PC-3 (cell line): ENCODE measurements at regions not wholly inside any gene's neighbourhood (a gene's known extent, or its start where the extent isn't known, plus 50 kb on each side); places are given as distances from the start of the nearest gene placed in this dataset.

ENCODE experiments used
- ATAC-seq: fragments of 200-7000 bp; cut with Tn5 transposase; 2 replicates; pipeline ENCODE4 v1.9.1; 2020; ENCODE audit warnings: mild to moderate bottlenecking, moderate library complexity
- BruUV-seq: library from RNA; stranded (reverse); fragments of 400-500 nt; replicated peaks from 2 replicates; lab custom pipeline; 2021; lab: Mats Ljungman, UMichigan
- CTCF ChIA-PET: fragments of 300-600 bp; sonication (Branson Sonifier 250); formaldehyde crosslinking; loops from one replicate; lab custom pipeline; 2022; ENCODE audit warnings: antibody characterized with exemption; lab: Charles Lee
- POLR2A ChIA-PET: fragments of 300-600 bp; sonication (Branson Sonifier 250); formaldehyde crosslinking; loops from one replicate; lab custom pipeline; 2022; ENCODE audit warnings: antibody characterized with exemption; ENCODE audit not compliant: unreplicated experiment; lab: Charles Lee
- DNase-seq: peaks from one replicate; pipeline ENCODE4 v3.0.0-alpha.2; 2015
- H2AFZ ChIP-seq: fragments of 300-600 bp; sonication (generic); 2 replicates; pipeline ENCODE4 v1.6.0; 2016; ENCODE audit warnings: antibody characterized with exemption, low read length
- H3F3A ChIP-seq: fragments of 300-600 bp; sonication (generic); one replicate; pipeline ENCODE4 v1.6.0; 2017; ENCODE audit warnings: antibody characterized with exemption, low read length, control low read depth, mild to moderate bottlenecking; ENCODE audit not compliant: unreplicated experiment
- H3K27ac ChIP-seq: fragments of 300-600 bp; sonication (generic); 2 replicates; pipeline ENCODE4 v1.5.1; 2016; ENCODE audit warnings: mild to moderate bottlenecking, low read length
- H3K27me3 ChIP-seq: fragments of 300-600 bp; sonication (generic); 2 replicates; pipeline ENCODE4 v1.6.1; 2016; ENCODE audit warnings: low read length, mixed read lengths
- H3K36me3 ChIP-seq: fragments of 300-600 bp; sonication (generic); 2 replicates; pipeline ENCODE4 v1.6.1; 2016; ENCODE audit warnings: low read depth, mixed run types, low read length, mixed read lengths
- H3K4me1 ChIP-seq: fragments of 300-600 bp; sonication (generic); 2 replicates; pipeline ENCODE4 v1.5.1; 2016; ENCODE audit warnings: low read length; ENCODE audit not compliant: insufficient read depth
- H3K4me2 ChIP-seq: fragments of 300-600 bp; sonication (generic); 2 replicates; pipeline ENCODE4 v1.6.0; 2016; ENCODE audit warnings: low read length
- H3K4me3 ChIP-seq: fragments of 300-600 bp; sonication (generic); 2 replicates; pipeline ENCODE4 v1.5.1; 2016; ENCODE audit warnings: mild to moderate bottlenecking, low read length, mixed read lengths
- H3K79me2 ChIP-seq: fragments of 300-600 bp; sonication (generic); 2 replicates; pipeline ENCODE4 v1.6.1; 2017; ENCODE audit warnings: low read length, mixed read lengths
- H3K9ac ChIP-seq: fragments of 300-600 bp; sonication (generic); 2 replicates; pipeline ENCODE4 v1.6.0; 2016; ENCODE audit warnings: mild to moderate bottlenecking, low read length
- H3K9me2 ChIP-seq: fragments of 300-600 bp; sonication (generic); replicated peaks from 2 replicates; pipeline ENCODE4 v1.6.1; 2016; ENCODE audit warnings: mixed run types, low read length, mixed read lengths
- H3K9me3 ChIP-seq: fragments of 300-600 bp; sonication (generic); 2 replicates; pipeline ENCODE4 v1.6.1; 2016; ENCODE audit warnings: low read length, mixed read lengths
- H4K20me1 ChIP-seq: fragments of 300-600 bp; sonication (generic); 2 replicates; pipeline ENCODE4 v1.6.1; 2016; ENCODE audit warnings: low read length, mixed read lengths
- CTCF ChIP-seq: fragments of 300-600 bp; sonication (generic); conservative IDR thresholded peaks from 2 replicates; pipeline ENCODE4 v1.5.1; 2017; ENCODE audit warnings: antibody characterized with exemption, low read depth, mild to moderate bottlenecking, low read length
- EZH2 ChIP-seq: fragments of 300-600 bp; sonication (generic); IDR thresholded peaks from one replicate; pipeline ENCODE4 v1.6.1; 2017; ENCODE audit warnings: antibody characterized with exemption, mild to moderate bottlenecking, low read length; ENCODE audit not compliant: unreplicated experiment
- EZH2phosphoT487 ChIP-seq: fragments of 300-600 bp; sonication (generic); IDR thresholded peaks from 2 replicates; pipeline ENCODE4 v1.6.1; 2018; ENCODE audit warnings: mild to moderate bottlenecking, antibody characterized with exemption, low read length, borderline replicate concordance
- intact Hi-C: fragments of 100-400 bp; cut with micrococcal nuclease; formaldehyde crosslinking; loops from 2 replicates; pipeline ENCODE4 v1.9.0; 2023

- H3K9me2 ChIP-seq, result no peaks in the 10 kb centered on the region
- no peak for TF ChIP-seq EZH2phosphoT487
- no peak for TF ChIP-seq EZH2
- no peak for TF ChIP-seq CTCF
- H3K27me3 ChIP-seq, result no peaks in the 10 kb centered on the region
- H3K27ac ChIP-seq, result no peak overlapping the region
- no peak overlapping the region for H3K4me3 ChIP-seq
- H3K9ac ChIP-seq, result no peak overlapping the region
- no peaks in the 10 kb centered on the region for H3K4me1 ChIP-seq
- H3K9me3 ChIP-seq, result no peaks in the 10 kb centered on the region
- ATAC-seq (no peak), DNase-seq (no peak)
- BruUV-seq, result no TSS peak
- H3F3A ChIP-seq, result no peaks in the 10 kb centered on the region
- no peaks in the 10 kb centered on the region for H3K79me2 ChIP-seq
- ChIA-PET CTCF (no interaction called here), POLR2A (no interaction called here)
- H3K36me3 ChIP-seq, result no peaks in the 10 kb centered on the region
- intact Hi-C loops, result no loop called here
- no peak overlapping the region for H3K4me2 ChIP-seq
- H2AFZ ChIP-seq, result no peak overlapping the region
- H4K20me1 ChIP-seq, result no peaks in the 10 kb centered on the region
These were observed 121.0 kb upstream of the SPACA1 start for GRCh38 chr6:87926687-87927086.

- intact Hi-C loops, result no loop called here
- Histone ChIP-seq H3K79me2 (no peaks in the 10 kb centered on the region), H3K9me3 (no peaks in the 10 kb centered on the region), H4K20me1 (no peaks in the 10 kb centered on the region), H3K9me2 (no peaks in the 10 kb centered on the region), H3F3A (no peaks in the 10 kb centered on the region), H3K4me1 (no peaks in the 10 kb centered on the region), H2AFZ (no peak overlapping the region), H3K36me3 (no peaks in the 10 kb centered on the region), H3K4me2 (no peak overlapping the region), H3K9ac (no peak overlapping the region), H3K4me3 (no peak overlapping the region), H3K27ac (no peak overlapping the region), H3K27me3 (no peaks in the 10 kb centered on the region)
- DNase-seq (no peak), ATAC-seq (no peak)
- CTCF ChIA-PET, result no interaction called here
- POLR2A ChIA-PET, result no interaction called here
- TF ChIP-seq EZH2phosphoT487 (no peak), CTCF (no peak), EZH2 (no peak)
- no TSS peak for BruUV-seq
These were observed 121.6 kb upstream of the SPACA1 start for GRCh38 chr6:87926072-87926471.

DNA sequence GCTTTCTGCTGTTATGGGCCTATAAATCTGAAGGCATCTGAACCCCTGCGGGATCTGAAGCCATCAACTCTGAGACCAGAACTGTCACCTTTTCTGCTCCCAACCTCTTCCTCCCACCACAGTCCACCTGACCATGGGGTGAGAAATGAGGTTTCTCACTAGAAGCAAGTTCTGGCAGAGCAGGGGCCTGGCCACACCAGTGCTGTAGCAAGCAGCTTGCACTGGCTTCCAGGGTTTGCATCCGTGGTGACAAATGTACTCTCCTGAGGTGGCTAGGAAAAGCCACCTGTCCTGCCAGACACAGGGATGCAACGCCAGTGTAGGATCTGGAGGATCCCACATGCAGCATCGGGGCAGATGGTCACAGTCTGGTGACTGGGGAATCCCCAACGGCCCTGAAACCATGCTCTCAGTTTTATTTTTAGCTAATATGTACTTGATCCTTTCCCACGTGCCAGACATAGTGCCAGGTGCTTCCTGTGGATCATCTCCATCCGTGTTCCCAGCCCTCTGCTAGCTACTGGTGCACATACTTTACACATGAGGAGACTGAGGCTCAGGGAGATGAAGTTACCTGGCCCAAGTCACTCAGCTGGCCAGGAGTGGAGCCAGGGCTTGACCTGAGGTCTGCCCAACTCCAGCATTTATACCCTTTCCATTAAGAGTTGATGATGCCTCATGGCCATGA, 122.1 kb upstream of the SPACA1 start:
- no peak overlapping the region for H3K9ac ChIP-seq
- H3F3A ChIP-seq, result no peaks in the 10 kb centered on the region
- H3K4me3 ChIP-seq, result no peak overlapping the region
- H3K27ac ChIP-seq, result no peak overlapping the region
- no peaks in the 10 kb centered on the region for H3K9me3 ChIP-seq
- ChIA-PET CTCF (no interaction called here), POLR2A (no interaction called here)
- H4K20me1 ChIP-seq, result no peaks in the 10 kb centered on the region
- DNase-seq (no peak), ATAC-seq (no peak)
- H3K4me1 ChIP-seq, result no peaks in the 10 kb centered on the region
- intact Hi-C loops, result no loop called here
- no peak overlapping the region for H3K4me2 ChIP-seq
- no peak overlapping the region for H2AFZ ChIP-seq
- H3K27me3 ChIP-seq, result no peaks in the 10 kb centered on the region; the same call in 1 of the 2 replicates
- H3K9me2 ChIP-seq, result no peaks in the 10 kb centered on the region
- H3K36me3 ChIP-seq, result no peaks in the 10 kb centered on the region
- TF ChIP-seq EZH2phosphoT487, result no peak
- no peak for TF ChIP-seq CTCF
- TF ChIP-seq EZH2, result no peak
- BruUV-seq, result no TSS peak
- no peaks in the 10 kb centered on the region for H3K79me2 ChIP-seq
